ENCODE measurements at regions not wholly inside any gene's neighbourhood (a gene's known extent, or its start where the extent isn't known, plus 50 kb on each side); places are given as distances from the start of the nearest gene placed in this dataset.

- Histone ChIP-seq H3K36me3 (no peaks in the 10 kb centered on the region), H3K4me3 (no peak overlapping the region), H3K27ac (no peak overlapping the region), H3K27me3 (replicated peaks; ENCODE audit: insufficient read depth) (no peaks in the 10 kb centered on the region), H3K9me3 (no peaks in the 10 kb centered on the region), H3K4me1 (ENCODE audit: control insufficient read depth in 1 of 2, low read depth in 2 of 2) (no peaks in the 10 kb centered on the region)
- DNase-seq (ENCODE audit: low spot score) (no peak), ATAC-seq (ENCODE audit: insufficient number of reproducible peaks, low FRiP score, low read depth) (no peak)
- no peak for TF ChIP-seq CTCF (IDR thresholded peaks at IDR 0.05)
These were observed 61.5 kb upstream of the NFE2L2 start for GRCh38 chr2:177326005-177326404.

- Histone ChIP-seq H3K4me3 (no peak overlapping the region), H3K9me3 (no peaks in the 10 kb centered on the region), H3K27me3 (replicated peaks; ENCODE audit: insufficient read depth) (no peaks in the 10 kb centered on the region), H3K4me1 (ENCODE audit: control insufficient read depth in 1 of 2, low read depth in 2 of 2) (peaks cover 0 to under 1% of the 10 kb centered on the region in 2 donors), H3K36me3 (no peaks in the 10 kb centered on the region), H3K27ac (no peak overlapping the region)
- DNase-seq (ENCODE audit: low spot score) = no peak
- TF ChIP-seq CTCF (IDR thresholded peaks at IDR 0.05) = no peak
- ATAC-seq (ENCODE audit: insufficient number of reproducible peaks, low FRiP score, low read depth) = no peak
These were observed 62.1 kb upstream of the NFE2L2 start for GRCh38 chr2:177326591-177326990.

- Histone ChIP-seq H3K9me3 (no peaks in the 10 kb centered on the region), H3K4me1 (ENCODE audit: control insufficient read depth in 1 of 2, low read depth in 2 of 2) (peaks cover 3 to 5% of the 10 kb centered on the region in 2 donors), H3K36me3 (no peaks in the 10 kb centered on the region), H3K27ac (no peak overlapping the region), H3K27me3 (replicated peaks; ENCODE audit: insufficient read depth) (no peaks in the 10 kb centered on the region), H3K4me3 (no peak overlapping the region)
- ATAC-seq (ENCODE audit: insufficient number of reproducible peaks, low FRiP score, low read depth) (no peak), DNase-seq (ENCODE audit: low spot score) (no peak)
- no peak for TF ChIP-seq CTCF (IDR thresholded peaks at IDR 0.05)
These were observed 62.5 kb upstream of the NFE2L2 start for GRCh38 chr2:177327009-177327408.

GRCh38 chr2:177328056-177328455 is 63.5 kb upstream of the NFE2L2 start:
- no peak for ATAC-seq (ENCODE audit: insufficient number of reproducible peaks, low FRiP score, low read depth)
- Histone ChIP-seq H3K9me3 (no peaks in the 10 kb centered on the region), H3K4me3 (no peak overlapping the region), H3K4me1 (ENCODE audit: control insufficient read depth in 1 of 2, low read depth in 2 of 2) (peaks cover 3 to 6% of the 10 kb centered on the region in 2 donors), H3K27me3 (replicated peaks; ENCODE audit: insufficient read depth) (no peaks in the 10 kb centered on the region), H3K36me3 (no peaks in the 10 kb centered on the region), H3K27ac (no peak overlapping the region)
- no peak for DNase-seq (ENCODE audit: low spot score)
- TF ChIP-seq CTCF (IDR thresholded peaks at IDR 0.05) = no peak

- no peak overlapping the region for H3K27ac ChIP-seq
- H3K4me1 ChIP-seq (ENCODE audit: control insufficient read depth in 1 of 2, low read depth in 2 of 2) = peaks cover 3 to 6% of the 10 kb centered on the region in 2 donors
- H3K4me3 ChIP-seq = no peak overlapping the region
- ATAC-seq (ENCODE audit: insufficient number of reproducible peaks, low FRiP score, low read depth) (no peak), DNase-seq (ENCODE audit: low spot score) (no peak)
- H3K27me3 ChIP-seq (replicated peaks; ENCODE audit: insufficient read depth) = no peaks in the 10 kb centered on the region
- H3K9me3 ChIP-seq = no peaks in the 10 kb centered on the region
- TF ChIP-seq CTCF (IDR thresholded peaks at IDR 0.05) = no peak
- no peaks in the 10 kb centered on the region for H3K36me3 ChIP-seq
These were observed 63.5 kb upstream of the AGPS start for GRCh38 chr2:177329064-177329463.

Measured in thoracic aorta (tissue), 2 donors.